ENCODE measurements at regions not wholly inside any gene's neighbourhood (a gene's known extent, or its start where the extent isn't known, plus 50 kb on each side); places are given as distances from the start of the nearest gene placed in this dataset.
"Not testable (repeated sequence)": the region's sequence is repeated elsewhere in the genome, so short reads cannot be mapped to it uniquely, and the experiment has no call there.

DNA sequence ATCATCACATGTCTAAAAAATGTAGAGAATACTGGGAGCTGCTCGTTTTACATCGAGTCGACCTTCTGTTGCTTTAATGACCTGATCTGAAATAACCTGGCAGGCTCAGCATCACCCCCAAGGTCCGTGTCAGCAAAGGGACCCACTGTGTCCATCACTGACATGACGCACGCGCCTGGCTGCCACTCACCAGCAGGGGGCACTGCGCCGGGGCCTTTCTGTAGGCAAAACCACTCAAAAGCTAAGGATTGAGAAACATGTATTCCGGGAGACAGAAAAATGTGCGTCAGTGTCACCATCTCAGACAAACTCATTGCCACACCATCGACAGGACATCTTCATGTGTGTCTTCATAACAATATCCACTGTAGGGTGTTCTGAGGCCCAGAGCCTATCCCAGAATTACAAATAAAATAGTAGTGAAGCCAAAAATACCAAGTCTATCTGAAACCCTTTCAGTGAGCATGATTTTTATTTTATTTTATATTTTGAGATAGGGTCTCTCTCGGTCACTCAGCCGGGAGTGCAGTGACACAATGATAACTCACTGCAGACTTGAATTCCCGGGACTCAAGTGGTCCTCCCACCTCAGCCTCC is 130.3 kb upstream of the LSM14A start:
- peak; percentile 71 for DNase-seq

DNA sequence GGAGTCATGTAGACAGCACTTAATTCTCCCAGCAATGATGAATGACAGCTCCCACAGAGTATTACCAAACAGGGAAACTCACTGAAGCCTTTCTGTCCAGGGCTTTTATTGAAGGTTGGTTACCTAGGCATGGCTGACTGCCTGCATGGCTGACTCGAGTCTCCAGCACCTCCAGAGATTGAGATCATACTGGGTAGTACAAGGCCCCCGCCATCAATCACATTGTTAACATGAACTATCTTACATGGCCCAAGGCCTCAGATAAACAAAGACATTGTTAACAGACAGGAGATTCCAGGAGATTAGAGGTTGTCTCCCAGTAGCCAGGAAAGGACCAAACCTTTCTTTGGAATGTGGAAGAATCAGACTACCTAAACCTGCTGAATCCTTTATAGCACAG is 128.3 kb upstream of the LSM14A start:
- no peak for DNase-seq

DNA sequence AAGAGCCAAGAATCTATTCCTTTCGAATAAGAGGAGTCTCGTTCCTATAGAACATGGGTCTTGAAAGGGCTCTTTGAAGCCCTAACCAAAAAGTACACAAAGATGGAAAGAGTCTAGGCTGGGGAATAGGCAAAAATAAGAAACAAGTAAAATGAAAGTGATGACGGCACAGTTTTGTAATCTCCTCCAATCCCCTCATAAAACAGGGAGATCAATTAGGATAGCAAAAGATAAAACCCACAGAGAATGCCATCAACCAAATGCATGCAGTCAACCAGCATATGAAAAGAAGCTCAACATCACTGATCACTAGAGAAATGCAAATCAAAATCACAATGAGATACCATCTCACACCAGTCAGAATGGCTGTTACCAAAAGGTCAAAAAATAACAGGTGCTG is 122.4 kb upstream of the LSM14A start:
- no peak for DNase-seq

DNA sequence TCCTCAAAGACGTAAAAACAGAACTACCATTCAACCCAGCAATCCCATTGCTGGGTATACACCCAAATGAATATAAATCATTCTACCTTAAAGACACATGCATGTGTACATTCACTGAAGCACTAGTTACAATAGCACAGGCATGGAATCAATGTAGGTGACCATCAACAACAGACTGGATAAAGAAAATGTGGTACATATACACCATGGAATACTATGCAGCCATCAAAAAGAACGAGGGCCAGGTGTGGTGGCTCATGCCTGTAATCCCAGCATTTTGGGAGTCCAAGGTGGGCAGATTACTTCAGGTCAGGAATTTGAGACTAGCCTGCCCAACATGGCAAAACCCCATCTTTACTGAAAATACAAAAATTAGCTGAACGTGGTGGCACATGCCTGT is 121.9 kb upstream of the LSM14A start:
- DNase-seq: not testable (repeated sequence)

DNA sequence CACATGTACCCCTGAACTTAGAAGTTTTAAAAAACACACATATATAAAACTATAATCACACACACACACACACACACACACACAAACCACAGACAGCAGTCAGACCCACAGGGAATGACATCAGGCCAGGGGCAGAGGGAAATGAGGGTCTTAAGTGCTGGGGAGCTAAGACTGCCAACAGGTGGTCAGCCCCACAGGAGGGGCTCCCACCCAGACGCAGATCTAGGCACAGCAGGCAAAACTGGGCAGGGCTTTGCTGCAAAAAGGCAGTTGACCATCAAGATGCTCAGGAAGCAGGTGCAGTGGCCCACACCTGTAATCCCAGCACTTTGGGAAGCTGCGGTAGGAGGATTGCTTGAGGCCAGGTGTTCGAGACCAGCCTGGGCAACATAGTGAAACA is 121.0 kb upstream of the LSM14A start:
- no peak for DNase-seq

DNA sequence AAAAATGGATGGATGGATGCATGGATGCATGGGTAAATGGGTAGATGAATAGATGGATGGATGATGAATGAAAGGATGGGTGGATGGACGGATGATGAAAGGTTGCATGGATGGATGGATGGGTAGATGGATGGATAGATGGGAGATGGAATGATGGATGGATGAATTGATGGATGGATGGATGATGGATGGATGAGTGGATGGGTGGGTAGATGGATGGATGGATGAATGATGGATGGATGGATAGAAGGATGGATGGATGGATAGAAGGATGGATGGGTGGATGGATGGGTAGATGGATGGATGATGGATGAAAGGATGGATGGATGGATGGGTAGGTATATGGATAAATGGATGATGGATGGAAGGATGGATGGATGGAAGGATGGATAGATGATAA is 115.1 kb upstream of the LSM14A start:
- no peak for DNase-seq

DNA sequence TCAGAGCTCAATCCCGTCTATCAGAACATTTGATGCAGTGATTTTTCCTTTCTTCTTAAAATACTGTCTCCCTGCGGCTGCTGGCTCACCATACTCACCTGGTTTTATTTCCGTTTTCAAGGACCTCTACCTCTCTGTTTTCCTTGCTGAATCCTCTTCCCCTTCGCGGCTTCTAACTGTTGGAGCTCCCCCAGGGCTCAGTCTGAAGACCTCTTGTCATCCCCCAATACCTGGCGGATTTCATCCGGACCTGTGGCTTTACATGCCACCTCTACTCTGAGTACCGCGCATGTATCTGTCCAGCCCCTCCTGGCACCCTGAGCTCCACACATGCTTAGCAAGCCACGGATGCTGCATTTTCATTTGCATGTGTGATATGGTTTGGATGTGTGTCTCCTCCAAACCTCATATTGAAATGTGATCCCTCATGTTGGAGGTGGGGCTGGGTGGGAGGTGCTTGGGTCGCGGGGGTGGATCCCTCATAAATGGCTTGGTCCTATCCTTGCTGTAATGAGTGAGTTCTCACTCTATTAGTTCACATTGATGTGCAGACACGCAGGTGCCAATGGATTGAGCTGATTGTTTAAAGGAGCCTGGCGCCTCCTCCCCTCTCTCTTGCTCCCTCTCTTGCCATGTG is 106.2 kb upstream of the LSM14A start:
- no peak for DNase-seq

DNA sequence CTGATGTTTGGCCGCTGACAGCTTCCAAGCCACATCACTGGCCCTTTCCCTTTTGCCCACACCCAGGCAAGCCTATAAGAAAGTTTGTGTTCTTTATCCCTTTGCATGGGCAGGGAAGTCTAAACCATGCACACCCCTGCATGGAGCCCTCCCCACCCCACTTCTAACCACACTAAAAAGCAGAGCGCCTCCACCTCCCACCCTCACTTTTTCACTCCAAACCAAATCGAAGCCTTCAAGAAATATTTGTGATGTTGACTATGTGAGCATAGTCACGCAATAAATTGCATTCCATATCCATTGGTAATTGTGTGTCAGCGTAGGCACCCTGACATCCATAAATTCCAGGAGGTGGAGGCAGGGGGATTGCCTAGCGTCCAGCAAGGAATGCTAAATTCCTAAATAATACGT is 104.4 kb upstream of the LSM14A start:
- DNase-seq: no peak

DNA sequence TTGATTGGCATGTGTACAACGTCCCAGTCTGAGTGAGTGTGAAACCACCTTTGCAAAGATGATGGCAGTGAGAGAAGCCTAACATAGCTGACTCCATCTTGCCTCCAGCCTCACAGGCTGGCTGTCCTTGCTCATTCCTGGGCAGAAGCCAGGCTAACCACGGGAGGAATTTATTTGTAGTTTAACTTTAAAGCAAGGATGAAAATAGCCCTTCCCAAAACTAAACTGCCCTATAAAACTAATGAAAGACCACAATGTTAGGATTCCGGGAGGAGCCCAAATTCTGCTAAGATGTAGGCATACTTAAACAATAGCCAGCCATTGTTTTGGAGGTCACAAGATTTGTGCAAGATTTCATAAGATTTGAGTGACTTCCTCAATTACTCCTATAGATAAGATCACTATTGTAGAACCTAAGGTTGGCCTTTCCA is 96.6 kb upstream of the LSM14A start:
- no peak for DNase-seq

DNA sequence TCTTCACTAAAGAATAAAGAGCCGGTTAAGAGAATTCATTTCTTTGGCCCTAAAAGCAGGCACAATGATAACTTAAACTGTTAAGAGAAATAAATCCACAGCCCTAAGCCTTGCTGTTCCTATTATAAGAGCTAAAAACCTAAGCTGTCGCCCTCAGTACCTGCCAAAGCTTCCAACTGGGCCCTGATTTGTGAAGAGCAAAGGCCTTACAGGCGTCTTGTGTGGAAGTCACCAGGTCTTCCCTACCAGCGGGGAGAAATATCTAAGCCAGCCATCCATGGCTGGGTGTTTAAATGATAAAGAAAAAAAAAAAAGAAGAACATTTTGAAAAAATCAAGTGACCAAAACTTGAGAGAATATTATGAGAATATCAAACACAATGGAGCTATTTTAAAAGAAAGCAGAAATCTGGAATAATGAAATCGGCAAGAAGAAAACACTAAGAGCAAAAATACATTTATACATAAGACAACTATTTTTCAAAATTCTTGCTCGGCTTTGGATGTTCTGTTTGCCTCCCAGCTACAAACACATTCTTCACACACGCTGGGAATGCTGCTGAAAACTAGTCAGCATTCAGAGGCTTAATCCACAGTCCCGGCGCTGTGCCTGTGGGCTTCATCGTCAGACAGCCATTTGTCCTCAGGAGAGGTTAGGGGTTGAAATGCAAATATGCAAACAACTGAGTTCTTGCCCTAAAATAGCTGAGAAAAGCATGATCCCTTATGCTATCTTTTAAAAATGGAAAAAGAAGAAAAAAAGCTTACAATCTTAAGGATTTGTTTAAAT is 89.8 kb upstream of the LSM14A start:
- no peak for DNase-seq

DNA sequence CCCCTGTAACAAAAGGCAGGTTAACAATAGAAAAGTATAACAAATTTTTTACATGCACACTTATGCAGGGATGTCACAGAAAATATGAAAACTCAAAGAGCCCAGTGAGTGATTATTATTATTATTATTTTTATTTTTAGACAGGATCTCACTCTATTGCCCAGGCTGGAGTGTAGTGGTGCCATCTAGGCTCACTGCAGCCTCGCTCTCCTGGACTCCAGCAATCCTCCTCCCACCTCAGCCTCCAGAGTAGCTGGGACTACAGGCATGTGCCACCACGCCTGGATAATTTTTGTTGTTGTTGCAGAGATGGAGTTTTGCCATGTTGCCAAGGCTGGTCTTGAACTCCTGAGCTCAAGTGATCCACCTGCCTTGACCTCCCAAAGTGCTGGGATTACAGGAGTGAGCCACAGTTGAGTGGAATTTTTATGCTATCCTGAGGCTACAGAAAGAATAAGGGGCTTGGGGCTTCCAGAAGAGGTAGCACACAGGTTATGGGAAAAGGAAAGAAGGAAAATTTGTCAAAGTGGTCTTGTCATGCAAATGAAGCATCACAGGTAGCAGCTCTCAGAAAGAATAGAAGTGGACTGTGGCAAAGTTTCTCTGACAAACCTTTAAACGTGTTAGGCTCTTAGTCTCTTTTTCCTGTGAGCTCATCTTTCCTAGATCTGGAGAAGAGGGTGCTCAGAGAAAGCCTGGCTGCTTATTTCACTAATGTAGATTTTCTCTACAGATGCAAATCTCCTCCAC is 87.7 kb upstream of the LSM14A start:
- DNase-seq: no peak

DNA sequence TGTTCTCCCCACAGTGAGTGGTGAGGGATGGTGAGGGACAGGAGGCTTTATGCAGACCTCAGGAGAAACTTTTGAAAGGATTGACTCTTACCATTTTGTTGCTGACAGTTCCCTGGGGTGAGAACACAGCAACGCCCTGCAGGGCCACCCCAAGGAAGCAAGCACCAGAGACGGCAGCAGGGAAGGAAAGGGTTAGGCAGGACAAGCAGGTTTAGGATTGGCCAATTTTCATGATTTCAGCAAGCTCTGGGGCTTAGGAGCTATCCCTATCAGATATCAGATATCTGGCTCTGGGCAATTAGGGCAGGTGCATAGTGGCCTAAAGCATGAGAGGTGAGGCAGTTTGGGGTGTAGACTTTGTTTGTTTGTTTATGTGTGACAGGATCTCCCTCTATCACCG is 87.0 kb upstream of the LSM14A start:
- no peak for DNase-seq

DNA sequence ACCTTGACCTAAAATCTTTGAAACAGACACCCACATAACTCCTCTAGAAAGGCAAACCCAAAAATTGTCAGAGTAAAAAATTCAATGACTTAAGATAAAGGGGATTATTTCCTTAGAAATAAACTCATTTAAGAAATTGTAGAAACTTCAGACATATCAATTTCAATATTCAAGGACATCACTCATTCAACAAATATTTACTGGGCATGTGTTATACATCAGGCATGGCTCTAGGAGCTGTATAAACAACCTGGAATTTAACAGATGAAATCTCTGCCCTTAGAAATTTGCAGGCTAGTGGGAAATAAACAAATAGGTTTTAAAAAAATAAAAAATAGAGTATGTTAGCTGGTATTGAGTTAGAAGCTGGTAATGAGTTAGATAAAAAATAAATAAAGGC is 84.0 kb upstream of the LSM14A start:
- DNase-seq: no peak

DNA sequence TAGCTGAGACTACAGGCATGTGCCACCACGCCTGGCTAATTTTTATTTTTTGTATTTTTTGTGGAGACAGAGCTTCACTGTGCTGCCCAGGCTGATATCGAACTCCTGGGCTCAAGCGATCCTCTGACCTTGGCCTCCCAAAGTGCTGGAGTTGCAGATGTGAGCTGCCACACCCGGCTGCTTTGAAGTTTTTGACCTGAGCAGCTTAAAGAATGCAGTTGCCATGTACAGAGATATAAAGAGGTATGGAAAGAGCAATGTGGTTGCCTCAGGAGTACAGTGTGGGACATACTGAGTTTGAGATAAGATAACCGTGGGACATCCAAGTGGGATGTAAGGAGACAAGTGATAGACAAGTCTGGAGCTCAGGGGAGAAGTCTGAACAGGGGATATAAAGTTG is 82.7 kb upstream of the LSM14A start:
- no peak for DNase-seq

DNA sequence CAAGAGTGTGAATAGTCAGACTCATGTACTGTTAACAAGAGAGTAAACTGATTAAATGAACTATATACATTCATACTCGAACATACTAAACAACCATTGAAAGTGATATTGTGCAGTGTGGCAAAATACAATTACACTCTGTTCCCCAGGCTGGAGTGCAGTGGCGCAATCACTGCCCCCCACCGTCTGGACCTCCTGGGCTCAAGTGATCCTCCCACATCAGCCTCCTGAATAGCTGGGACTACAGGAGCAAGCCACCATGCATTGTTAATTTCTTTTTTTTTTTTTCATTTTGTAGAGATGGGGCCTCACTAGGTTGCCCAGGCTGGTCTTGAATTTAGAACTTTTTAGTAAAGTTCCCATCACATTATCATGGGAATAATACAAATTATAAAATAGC is 77.3 kb upstream of the LSM14A start:
- no peak for DNase-seq

DNA sequence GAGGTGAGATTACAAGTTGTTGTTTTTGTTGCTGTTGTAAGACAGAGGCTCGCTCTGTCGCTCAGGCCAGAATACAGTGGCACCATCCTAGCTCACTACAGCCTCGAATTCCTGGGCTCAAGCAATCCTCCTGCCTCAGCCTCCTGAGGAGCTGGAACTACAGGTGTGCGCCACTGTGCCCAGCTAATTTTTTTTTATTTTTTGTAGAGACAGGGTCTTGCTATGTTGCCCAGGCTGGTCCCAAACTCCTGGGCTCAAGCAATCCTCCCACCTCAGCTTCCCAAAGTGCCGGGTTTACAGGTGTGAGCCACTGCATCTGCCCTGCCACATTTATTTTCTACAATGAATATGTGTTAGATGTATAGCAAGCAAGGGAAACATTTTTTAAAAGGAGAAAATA is 76.9 kb upstream of the LSM14A start:
- DNase-seq: not testable (repeated sequence)

DNA sequence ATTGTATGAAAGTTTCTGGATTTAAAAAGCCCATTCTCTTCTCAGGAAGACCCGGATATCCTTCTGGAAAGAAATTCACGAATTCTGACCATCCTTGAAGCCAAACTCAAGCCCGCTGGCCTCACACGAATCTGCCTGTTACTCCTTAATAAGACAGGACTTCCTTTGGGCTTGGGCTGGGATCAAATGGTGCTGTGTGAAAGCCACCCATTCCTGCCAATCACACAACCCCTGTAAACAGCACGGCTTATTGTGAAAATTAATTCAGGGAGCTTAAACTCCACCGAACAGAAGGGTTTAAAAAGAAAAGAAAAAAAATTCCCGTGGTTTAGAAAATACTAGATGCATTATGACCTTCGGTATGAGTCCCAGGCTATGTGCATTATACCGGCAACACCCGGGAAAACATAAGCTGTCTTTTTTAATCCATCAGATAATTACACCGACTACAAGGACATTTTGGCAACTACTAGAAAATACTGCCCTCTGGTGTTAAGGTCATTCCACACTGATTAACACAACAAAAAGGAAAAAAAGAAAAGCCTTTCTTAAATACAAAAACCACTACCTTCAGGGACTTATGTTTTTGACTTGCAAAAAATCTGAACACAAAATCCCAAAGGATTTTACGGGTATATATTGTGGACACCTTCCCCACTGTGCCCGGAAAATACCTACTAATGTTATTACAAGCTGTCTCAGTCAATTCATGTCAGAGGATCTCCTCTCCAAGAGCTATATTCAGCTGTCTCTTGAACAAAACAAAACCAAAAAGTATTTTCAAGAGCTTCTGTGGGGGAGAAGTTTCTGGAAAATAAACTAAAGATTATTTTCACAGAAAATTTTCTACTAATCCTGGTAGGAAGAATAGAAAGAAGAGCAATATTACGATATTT is 76.0 kb upstream of the LSM14A start:
- DNase-seq: no peak

DNA sequence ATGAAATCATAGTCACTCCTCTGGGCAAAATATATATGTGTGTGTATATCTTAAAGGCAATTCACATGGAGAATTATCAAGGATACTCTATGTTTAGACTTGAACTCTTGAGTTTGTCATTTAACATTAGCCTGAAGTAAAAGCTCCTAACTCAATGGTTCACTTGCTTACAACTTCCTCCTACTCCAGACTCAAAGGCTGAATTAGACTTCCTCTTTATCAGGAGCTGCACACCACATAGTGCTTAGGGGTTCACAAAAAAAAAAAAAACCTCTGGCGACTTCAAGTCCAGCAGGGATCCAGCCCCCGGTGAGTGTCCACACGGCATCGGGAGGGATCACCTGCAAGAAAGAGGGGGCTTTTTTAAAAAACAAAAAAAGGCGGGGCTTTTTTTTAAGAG is 68.2 kb upstream of the LSM14A start:
- DNase-seq: no peak

DNA sequence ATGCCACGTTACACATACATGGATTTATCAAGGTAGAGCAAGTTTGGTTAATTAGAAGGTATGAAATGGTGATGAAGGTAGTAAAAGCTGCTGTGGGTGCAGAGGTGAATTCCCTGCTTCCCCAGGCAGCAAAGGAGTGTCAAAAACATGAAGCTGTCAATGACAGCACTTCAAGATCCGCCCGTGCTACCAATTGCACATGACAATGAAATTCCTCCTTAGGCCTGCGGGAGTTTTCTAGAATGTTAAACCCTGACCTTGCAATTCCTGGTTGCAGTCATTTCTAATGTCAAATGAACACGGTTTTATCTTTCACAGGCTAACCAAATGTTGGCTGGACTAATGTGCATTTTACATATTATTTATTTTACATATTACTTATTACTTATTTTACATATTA is 67.7 kb upstream of the LSM14A start:
- no peak for DNase-seq

DNA sequence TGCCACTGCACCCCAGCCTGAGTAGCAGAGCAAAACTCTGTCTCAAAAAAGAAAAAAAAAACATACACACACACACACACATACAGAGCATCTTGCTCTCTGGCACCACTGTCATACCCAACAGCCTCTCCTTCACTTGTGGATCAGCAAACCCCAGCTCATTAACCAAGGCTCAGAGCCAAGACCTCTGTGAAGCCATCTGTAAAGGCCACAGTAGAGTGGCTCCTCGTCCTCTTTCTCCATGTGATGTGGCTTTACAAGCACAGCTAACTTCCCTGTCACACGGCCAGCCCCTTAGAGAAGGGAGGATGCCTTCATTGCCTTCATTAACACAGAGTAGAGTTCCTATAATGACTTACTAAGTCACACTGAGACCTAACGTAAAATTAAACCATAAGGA is 62.7 kb upstream of the LSM14A start:
- no peak for DNase-seq

DNA sequence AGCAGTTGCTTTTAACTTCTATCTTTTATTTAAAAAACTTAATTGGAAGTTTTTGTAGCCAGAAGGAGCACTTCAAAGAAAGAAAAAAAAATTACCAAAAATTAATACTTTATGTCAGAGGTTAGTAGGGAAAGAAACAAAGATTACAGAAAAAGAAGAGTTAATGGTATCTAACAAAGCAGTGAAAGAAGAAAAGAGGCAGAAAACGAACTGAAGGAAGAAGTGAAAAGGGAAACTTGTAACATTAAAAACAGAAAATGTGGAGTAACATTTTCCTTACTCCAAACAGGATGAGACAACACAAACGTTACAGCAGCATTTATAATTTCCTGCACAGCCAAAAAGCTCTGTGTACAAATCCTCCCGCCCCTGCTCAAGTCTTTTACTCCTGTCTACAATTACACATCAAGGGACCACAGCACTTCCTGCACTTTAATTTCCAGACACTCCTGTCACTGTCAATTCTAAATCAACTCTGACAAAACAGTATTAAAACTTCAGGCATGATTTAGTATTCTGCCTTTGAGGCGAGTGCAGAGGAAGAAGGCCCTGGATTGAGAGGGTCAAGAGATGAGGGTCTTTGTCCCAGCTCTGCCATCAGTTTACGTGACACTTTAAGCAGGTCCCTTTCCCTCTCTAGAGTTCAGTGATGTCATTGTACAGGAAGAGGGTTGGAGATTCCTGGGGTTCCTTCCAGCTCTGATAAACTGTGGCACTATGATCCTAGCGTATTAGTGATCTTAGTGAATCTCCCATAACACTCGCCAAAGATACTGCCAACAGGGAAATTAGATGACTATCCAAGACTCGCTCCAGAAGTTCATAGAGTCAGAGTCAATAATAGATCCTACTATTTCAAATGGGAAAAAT is 53.2 kb upstream of the LSM14A start:
- no peak for DNase-seq

DNA sequence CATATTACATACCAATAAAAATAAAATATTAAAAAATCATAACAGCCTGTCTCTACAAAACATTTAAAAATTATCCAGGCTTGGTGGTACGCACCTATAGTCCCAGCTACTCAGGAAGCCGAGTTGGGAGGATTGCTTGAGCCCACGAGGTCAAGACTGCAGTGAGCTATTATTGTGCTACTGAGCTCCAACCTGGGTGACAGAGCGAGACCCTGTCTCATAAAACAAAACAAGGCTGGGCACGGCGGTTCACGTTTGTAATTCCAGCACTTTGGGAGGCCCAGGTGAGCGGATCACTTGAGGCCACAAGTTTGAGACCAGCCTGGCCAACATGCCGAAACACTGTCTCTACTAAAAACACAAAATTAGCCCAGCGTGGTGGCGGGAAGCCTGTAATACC is 52.2 kb upstream of the LSM14A start:
- no peak for DNase-seq
